Activated CD8-positive, alpha-beta memory T cell treated with anti-CD3 and anti-CD28 coated beads, Interleukin-2, amount 10 ng/mL, durations not matched to agents 7 days and 5 days (primary cell): ENCODE measurements at regions not wholly inside any gene's neighbourhood (a gene's known extent, or its start where the extent isn't known, plus 50 kb on each side); places are given as distances from the start of the nearest gene placed in this dataset.

Source experiments
- ATAC-seq: fragments of 150-1000 bp; cut with Tn5 transposase; one replicate; pipeline ENCODE4 v1.10.0; 2021; ENCODE audit warnings: moderate library complexity
- CTCF ChIA-PET: fragments of 350-600 bp; sonication (Branson Sonifier 250); formaldehyde crosslinking; loops from one replicate; lab custom pipeline; 2021; ENCODE audit warnings: antibody characterized with exemption; lab: Charles Lee
- DNase-seq: peaks from one replicate; pipeline ENCODE4 v3.0.0-alpha.2; 2020
- H3K27ac Mint-ChIP-seq: one replicate; pipeline ENCODE4 v1.8.0; 2021; ENCODE audit warnings: mild to moderate bottlenecking, mixed read lengths
- H3K27me3 Mint-ChIP-seq: one replicate; pipeline ENCODE4 v1.8.0; 2021; ENCODE audit warnings: mixed read lengths
- H3K36me3 Mint-ChIP-seq: one replicate; pipeline ENCODE4 v1.8.0; 2021; ENCODE audit warnings: mild to moderate bottlenecking, mixed read lengths
- H3K4me1 Mint-ChIP-seq: one replicate; pipeline ENCODE4 v1.8.0; 2021; ENCODE audit warnings: mixed read lengths
- H3K4me3 Mint-ChIP-seq: one replicate; pipeline ENCODE4 v1.8.0; 2021; ENCODE audit warnings: mild to moderate bottlenecking, moderate library complexity, mixed read lengths
- H3K9me3 Mint-ChIP-seq: one replicate; pipeline ENCODE4 v1.8.0; 2022; ENCODE audit warnings: low read depth, mixed read lengths

- Mint-ChIP-seq H3K9me3 (peaks cover 13% of the 10 kb centered on the region), H3K4me1 (no peaks in the 10 kb centered on the region), H3K27me3 (no peaks in the 10 kb centered on the region), H3K36me3 (no peaks in the 10 kb centered on the region), H3K4me3 (no peak overlapping the region), H3K27ac (no peak overlapping the region)
- DNase-seq, result no peak
- ATAC-seq, result no peak
- CTCF ChIA-PET, result no interaction called here
These were observed 929.5 kb upstream of the RAG2 start for GRCh38 chr11:37527545-37527944.

GRCh38 chr11:37525336-37525735 lies 927.3 kb upstream of the RAG2 start:
- Mint-ChIP-seq H3K27ac (no peak overlapping the region), H3K4me1 (no peaks in the 10 kb centered on the region), H3K36me3 (no peaks in the 10 kb centered on the region), H3K27me3 (no peaks in the 10 kb centered on the region), H3K4me3 (no peak overlapping the region), H3K9me3 (peaks cover 10% of the 10 kb centered on the region)
- DNase-seq (no peak), ATAC-seq (no peak)
- CTCF ChIA-PET, result no interaction called here

- no peak overlapping the region for H3K27ac Mint-ChIP-seq
- ATAC-seq (no peak), DNase-seq (no peak)
- H3K27me3 Mint-ChIP-seq, result no peaks in the 10 kb centered on the region
- H3K4me1 Mint-ChIP-seq, result no peaks in the 10 kb centered on the region
- no peaks in the 10 kb centered on the region for H3K36me3 Mint-ChIP-seq
- no peak overlapping the region for H3K4me3 Mint-ChIP-seq
- H3K9me3 Mint-ChIP-seq, result peaks cover 11% of the 10 kb centered on the region
- CTCF ChIA-PET, result no interaction called here
These were observed 921.7 kb upstream of the RAG2 start for GRCh38 chr11:37519781-37520180.

- no peak overlapping the region for H3K4me3 Mint-ChIP-seq
- H3K4me1 Mint-ChIP-seq, result no peaks in the 10 kb centered on the region
- H3K27ac Mint-ChIP-seq, result no peak overlapping the region
- ATAC-seq (no peak), DNase-seq (no peak)
- H3K9me3 Mint-ChIP-seq, result peaks cover 18% of the 10 kb centered on the region
- H3K27me3 Mint-ChIP-seq, result no peaks in the 10 kb centered on the region
- CTCF ChIA-PET, result no interaction called here
- no peaks in the 10 kb centered on the region for H3K36me3 Mint-ChIP-seq
These were observed 914.2 kb upstream of the RAG2 start for GRCh38 chr11:37512156-37512780.

- H3K36me3 Mint-ChIP-seq, result no peaks in the 10 kb centered on the region
- CTCF ChIA-PET, result no interaction called here
- no peaks in the 10 kb centered on the region for H3K27me3 Mint-ChIP-seq
- no peaks in the 10 kb centered on the region for H3K4me1 Mint-ChIP-seq
- H3K9me3 Mint-ChIP-seq, result peaks cover 18% of the 10 kb centered on the region
- no peak overlapping the region for H3K27ac Mint-ChIP-seq
- ATAC-seq, result no peak
- DNase-seq, result no peak
- no peak overlapping the region for H3K4me3 Mint-ChIP-seq
These were observed 913.4 kb upstream of the RAG2 start for GRCh38 chr11:37511425-37511933.

- no peaks in the 10 kb centered on the region for H3K4me1 Mint-ChIP-seq
- no peak overlapping the region for H3K4me3 Mint-ChIP-seq
- peaks cover 13% of the 10 kb centered on the region for H3K9me3 Mint-ChIP-seq
- no peak for ATAC-seq
- H3K27ac Mint-ChIP-seq, result no peak overlapping the region
- no peaks in the 10 kb centered on the region for H3K36me3 Mint-ChIP-seq
- CTCF ChIA-PET, result no interaction called here
- no peaks in the 10 kb centered on the region for H3K27me3 Mint-ChIP-seq
- no peak for DNase-seq
These were observed 911.5 kb upstream of the RAG2 start for GRCh38 chr11:37509506-37509905.

- Mint-ChIP-seq H3K27me3 (no peaks in the 10 kb centered on the region), H3K36me3 (no peaks in the 10 kb centered on the region), H3K9me3 (peaks cover 16% of the 10 kb centered on the region), H3K27ac (no peak overlapping the region), H3K4me1 (peaks cover 6% of the 10 kb centered on the region), H3K4me3 (no peak overlapping the region)
- no peak for ATAC-seq
- CTCF ChIA-PET, result no interaction called here
- no peak for DNase-seq
These were observed 908.5 kb upstream of the RAG2 start for GRCh38 chr11:37506531-37506930.

GRCh38 chr11:37505406-37505805 lies 907.4 kb upstream of the RAG2 start:
- H3K36me3 Mint-ChIP-seq, result no peaks in the 10 kb centered on the region
- no peaks in the 10 kb centered on the region for H3K27me3 Mint-ChIP-seq
- H3K9me3 Mint-ChIP-seq, result peaks cover 12% of the 10 kb centered on the region
- H3K4me3 Mint-ChIP-seq, result no peak overlapping the region
- CTCF ChIA-PET, result no interaction called here
- DNase-seq (no peak), ATAC-seq (no peak)
- H3K27ac Mint-ChIP-seq, result no peak overlapping the region
- peaks cover 6% of the 10 kb centered on the region for H3K4me1 Mint-ChIP-seq

GRCh38 chr11:37504921-37505320 lies 906.9 kb upstream of the RAG2 start:
- Mint-ChIP-seq H3K27ac (no peak overlapping the region), H3K9me3 (peaks cover 10% of the 10 kb centered on the region), H3K4me3 (no peak overlapping the region), H3K4me1 (peaks cover 6% of the 10 kb centered on the region), H3K36me3 (no peaks in the 10 kb centered on the region), H3K27me3 (no peaks in the 10 kb centered on the region)
- ATAC-seq, result no peak
- CTCF ChIA-PET, result no interaction called here
- no peak for DNase-seq

- Mint-ChIP-seq H3K9me3 (peaks cover 9% of the 10 kb centered on the region), H3K36me3 (no peaks in the 10 kb centered on the region), H3K4me1 (peaks cover 6% of the 10 kb centered on the region), H3K4me3 (no peak overlapping the region), H3K27ac (no peak overlapping the region), H3K27me3 (no peaks in the 10 kb centered on the region)
- DNase-seq, result no peak
- ATAC-seq, result peak; percentile 27
- CTCF ChIA-PET, result no interaction called here
These were observed 906.1 kb upstream of the RAG2 start for GRCh38 chr11:37504060-37504611.

- peaks cover 6% of the 10 kb centered on the region for H3K4me1 Mint-ChIP-seq
- H3K27me3 Mint-ChIP-seq, result no peaks in the 10 kb centered on the region
- ATAC-seq (no peak), DNase-seq (no peak)
- no peaks in the 10 kb centered on the region for H3K36me3 Mint-ChIP-seq
- H3K4me3 Mint-ChIP-seq, result no peak overlapping the region
- H3K27ac Mint-ChIP-seq, result no peak overlapping the region
- CTCF ChIA-PET, result no interaction called here
- peaks cover 9% of the 10 kb centered on the region for H3K9me3 Mint-ChIP-seq
These were observed 905.5 kb upstream of the RAG2 start for GRCh38 chr11:37503411-37504059.

- no peak overlapping the region for H3K27ac Mint-ChIP-seq
- DNase-seq, result no peak
- no peak for ATAC-seq
- no peaks in the 10 kb centered on the region for H3K36me3 Mint-ChIP-seq
- peaks cover 6% of the 10 kb centered on the region for H3K4me1 Mint-ChIP-seq
- no peaks in the 10 kb centered on the region for H3K27me3 Mint-ChIP-seq
- CTCF ChIA-PET, result no interaction called here
- no peak overlapping the region for H3K4me3 Mint-ChIP-seq
- H3K9me3 Mint-ChIP-seq, result peaks cover 9% of the 10 kb centered on the region
These were observed 904.2 kb upstream of the RAG2 start for GRCh38 chr11:37502202-37502601.

GRCh38 chr11:37500425-37500824 lies 902.4 kb upstream of the RAG2 start:
- H3K36me3 Mint-ChIP-seq, result no peaks in the 10 kb centered on the region
- H3K27ac Mint-ChIP-seq, result no peak overlapping the region
- H3K9me3 Mint-ChIP-seq, result peaks cover 14% of the 10 kb centered on the region
- no peaks in the 10 kb centered on the region for H3K27me3 Mint-ChIP-seq
- CTCF ChIA-PET, result no interaction called here
- DNase-seq, result no peak
- no peak for ATAC-seq
- H3K4me3 Mint-ChIP-seq, result no peak overlapping the region
- H3K4me1 Mint-ChIP-seq, result peaks cover 6% of the 10 kb centered on the region

GRCh38 chr11:37497326-37497725 lies 899.3 kb upstream of the RAG2 start:
- no peaks in the 10 kb centered on the region for H3K36me3 Mint-ChIP-seq
- CTCF ChIA-PET, result no interaction called here
- H3K27me3 Mint-ChIP-seq, result no peaks in the 10 kb centered on the region
- no peak overlapping the region for H3K27ac Mint-ChIP-seq
- peaks cover under 1% of the 10 kb centered on the region for H3K4me1 Mint-ChIP-seq
- DNase-seq (no peak), ATAC-seq (no peak)
- peaks cover 12% of the 10 kb centered on the region for H3K9me3 Mint-ChIP-seq
- H3K4me3 Mint-ChIP-seq, result no peak overlapping the region
